ENCODE measurements at regions not wholly inside any gene's neighbourhood (a gene's known extent, or its start where the extent isn't known, plus 50 kb on each side); places are given as distances from the start of the nearest gene placed in this dataset.
"Not testable (repeated sequence)": the region's sequence is repeated elsewhere in the genome, so short reads cannot be mapped to it uniquely, and the experiment has no call there.

GRCh38 chr5:18003784-18004183, 369.5 kb downstream of the TAF11L14 start:
- Mint-ChIP-seq H3K27me3 (no peaks in the 10 kb centered on the region), H3K27ac (no peak overlapping the region), H3K9me3 (peaks cover 27% of the 10 kb centered on the region), H3K36me3 (ENCODE audit: low read depth) (no peaks in the 10 kb centered on the region), H3K4me3 (no peak overlapping the region), H3K4me1 (ENCODE audit: low read depth) (no peaks in the 10 kb centered on the region)
- intact Hi-C loops (cut with micrococcal nuclease): no loop called here

- H3K9me3 Mint-ChIP-seq: peaks cover 27% of the 10 kb centered on the region
- H3K4me3 Mint-ChIP-seq; H3K27ac Mint-ChIP-seq; H3K27me3 Mint-ChIP-seq; H3K4me1 Mint-ChIP-seq (ENCODE audit: low read depth); H3K36me3 Mint-ChIP-seq (ENCODE audit: low read depth); intact Hi-C loops (cut with micrococcal nuclease): not testable (repeated sequence)
Measured at GRCh38 chr5:18006235-18006634, 372.0 kb downstream of the TAF11L14 start.

DNA sequence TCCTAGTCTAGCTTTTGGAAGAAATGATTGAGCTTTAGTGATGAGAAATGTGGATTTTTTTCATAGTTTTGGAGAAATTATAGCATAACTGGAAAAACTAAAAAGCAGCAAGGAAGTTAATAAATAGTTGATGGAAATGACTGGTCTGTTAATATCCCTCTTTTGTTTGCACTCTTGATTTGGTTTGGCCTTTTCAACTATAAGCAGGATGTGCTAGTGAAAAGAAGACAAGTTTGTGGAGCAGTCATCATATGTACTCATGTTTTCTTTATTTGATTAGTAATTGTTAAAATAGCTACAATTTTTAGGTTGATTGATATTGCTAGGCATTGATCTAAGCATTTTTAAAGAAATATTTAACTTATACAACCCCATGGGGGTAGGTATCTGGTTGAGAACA, 374.7 kb downstream of the TAF11L14 start:
- H3K4me1 Mint-ChIP-seq (ENCODE audit: low read depth): no peaks in the 10 kb centered on the region
- intact Hi-C loops (cut with micrococcal nuclease): no loop called here
- no peaks in the 10 kb centered on the region for H3K36me3 Mint-ChIP-seq (ENCODE audit: low read depth)
- H3K27ac Mint-ChIP-seq: no peak overlapping the region
- H3K27me3 Mint-ChIP-seq: no peaks in the 10 kb centered on the region
- peaks cover 11% of the 10 kb centered on the region for H3K9me3 Mint-ChIP-seq
- no peak overlapping the region for H3K4me3 Mint-ChIP-seq

DNA sequence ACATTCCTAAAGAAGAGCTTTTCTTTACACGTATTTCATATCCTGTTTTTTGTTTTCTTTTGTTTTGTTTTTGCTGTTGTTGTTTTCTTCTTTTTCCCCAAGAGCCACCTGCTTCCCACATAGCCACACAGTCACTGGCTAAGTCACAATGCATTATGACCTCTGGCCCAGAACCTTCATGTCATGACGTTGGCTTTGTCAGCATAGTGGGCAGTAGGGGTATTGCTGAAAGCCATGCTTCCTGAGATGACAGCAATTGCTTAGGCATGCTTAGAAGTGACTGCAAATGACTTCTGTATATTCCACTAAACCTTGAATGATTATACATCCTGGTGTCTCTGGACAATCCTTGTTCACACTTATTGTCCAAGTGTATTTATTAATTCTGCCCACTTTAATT, 375.8 kb downstream of the TAF11L14 start:
- Mint-ChIP-seq H3K27ac (no peak overlapping the region), H3K27me3 (no peaks in the 10 kb centered on the region), H3K4me1 (ENCODE audit: low read depth) (no peaks in the 10 kb centered on the region), H3K9me3 (peaks cover 11% of the 10 kb centered on the region), H3K36me3 (ENCODE audit: low read depth) (no peaks in the 10 kb centered on the region), H3K4me3 (no peak overlapping the region)
- intact Hi-C loops (cut with micrococcal nuclease): loop anchor here (2.0 kb wide), 1 partner anchor 19 kb away; no protein-coding TSS in a partner anchor

DNA sequence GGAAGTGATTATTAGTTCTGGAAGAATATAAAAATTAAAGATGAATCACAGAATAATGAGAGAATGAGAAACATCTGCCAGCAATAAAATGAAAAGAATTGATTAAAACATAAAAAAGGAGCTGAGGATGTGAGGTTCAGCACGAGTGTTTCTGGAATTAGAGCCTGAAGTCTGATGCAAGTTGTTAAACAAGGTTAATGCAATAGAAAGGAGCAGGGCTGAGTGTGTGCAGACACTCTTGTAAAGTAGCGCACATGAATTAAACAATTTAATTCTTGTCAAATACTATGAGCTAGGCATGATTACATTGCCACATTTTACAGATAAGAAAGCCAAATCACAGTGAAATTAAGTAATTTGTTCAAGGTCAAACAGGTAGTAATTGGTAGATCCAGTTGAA, 384.2 kb downstream of the TAF11L14 start:
- H3K9me3 Mint-ChIP-seq: peaks cover 15% of the 10 kb centered on the region
- H3K27ac Mint-ChIP-seq: no peak overlapping the region
- no peaks in the 10 kb centered on the region for H3K36me3 Mint-ChIP-seq (ENCODE audit: low read depth)
- intact Hi-C loops (cut with micrococcal nuclease): no loop called here
- no peaks in the 10 kb centered on the region for H3K4me1 Mint-ChIP-seq (ENCODE audit: low read depth)
- no peak overlapping the region for H3K4me3 Mint-ChIP-seq
- no peaks in the 10 kb centered on the region for H3K27me3 Mint-ChIP-seq

GRCh38 chr5:18023275-18023674, 389.0 kb downstream of the TAF11L14 start:
- Mint-ChIP-seq H3K9me3 (peaks cover 7% of the 10 kb centered on the region), H3K4me3 (no peak overlapping the region), H3K27me3 (no peaks in the 10 kb centered on the region), H3K27ac (no peak overlapping the region), H3K36me3 (ENCODE audit: low read depth) (no peaks in the 10 kb centered on the region), H3K4me1 (ENCODE audit: low read depth) (no peaks in the 10 kb centered on the region)
- intact Hi-C loops (cut with micrococcal nuclease): no loop called here

DNA sequence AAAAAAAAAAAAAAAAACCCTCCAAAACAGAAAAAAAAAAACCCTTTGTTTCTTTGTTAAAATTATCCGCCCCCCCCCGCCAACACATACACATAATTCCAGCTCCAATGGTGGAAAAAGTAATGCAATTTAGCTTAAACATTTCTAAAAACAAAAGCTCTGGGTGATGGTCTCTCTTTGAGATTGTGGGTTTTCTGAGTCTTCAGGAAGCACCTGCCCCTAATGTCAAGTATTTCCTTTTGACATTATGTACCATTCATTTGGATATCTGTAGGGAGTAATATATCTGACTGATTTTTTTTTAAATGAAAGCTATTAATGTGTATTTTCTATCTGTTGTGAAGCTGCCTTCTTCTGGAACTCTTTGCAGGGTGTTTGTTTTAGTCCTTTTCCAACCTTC, 389.7 kb downstream of the TAF11L14 start:
- intact Hi-C loops (cut with micrococcal nuclease): no loop called here
- Mint-ChIP-seq H3K27ac (no peak overlapping the region), H3K9me3 (peaks cover 7% of the 10 kb centered on the region), H3K4me1 (ENCODE audit: low read depth) (no peaks in the 10 kb centered on the region), H3K4me3 (no peak overlapping the region), H3K27me3 (no peaks in the 10 kb centered on the region), H3K36me3 (ENCODE audit: low read depth) (no peaks in the 10 kb centered on the region)

DNA sequence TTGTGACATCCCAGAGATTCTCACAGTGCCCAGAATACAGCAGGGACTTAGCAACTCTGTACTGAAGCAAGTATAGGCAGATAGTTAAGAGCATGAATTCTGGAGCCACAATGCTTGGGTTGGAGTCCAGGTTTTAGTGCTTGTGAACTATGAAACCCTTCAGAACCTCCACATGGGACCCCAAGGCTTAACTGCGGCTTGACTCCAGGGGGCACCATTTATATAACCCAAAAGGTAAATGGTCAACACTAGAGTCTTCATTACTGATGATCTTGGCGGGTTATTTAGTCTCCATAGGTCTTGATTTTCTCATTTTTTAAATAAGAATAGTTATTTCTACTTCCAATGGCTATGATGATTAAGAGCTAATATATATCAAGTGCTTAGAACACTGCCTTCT, 390.3 kb downstream of the TAF11L14 start:
- Mint-ChIP-seq H3K36me3 (ENCODE audit: low read depth) (no peaks in the 10 kb centered on the region), H3K4me1 (ENCODE audit: low read depth) (no peaks in the 10 kb centered on the region), H3K4me3 (no peak overlapping the region), H3K9me3 (peaks cover 7% of the 10 kb centered on the region), H3K27me3 (no peaks in the 10 kb centered on the region), H3K27ac (no peak overlapping the region)
- intact Hi-C loops (cut with micrococcal nuclease): no loop called here

DNA sequence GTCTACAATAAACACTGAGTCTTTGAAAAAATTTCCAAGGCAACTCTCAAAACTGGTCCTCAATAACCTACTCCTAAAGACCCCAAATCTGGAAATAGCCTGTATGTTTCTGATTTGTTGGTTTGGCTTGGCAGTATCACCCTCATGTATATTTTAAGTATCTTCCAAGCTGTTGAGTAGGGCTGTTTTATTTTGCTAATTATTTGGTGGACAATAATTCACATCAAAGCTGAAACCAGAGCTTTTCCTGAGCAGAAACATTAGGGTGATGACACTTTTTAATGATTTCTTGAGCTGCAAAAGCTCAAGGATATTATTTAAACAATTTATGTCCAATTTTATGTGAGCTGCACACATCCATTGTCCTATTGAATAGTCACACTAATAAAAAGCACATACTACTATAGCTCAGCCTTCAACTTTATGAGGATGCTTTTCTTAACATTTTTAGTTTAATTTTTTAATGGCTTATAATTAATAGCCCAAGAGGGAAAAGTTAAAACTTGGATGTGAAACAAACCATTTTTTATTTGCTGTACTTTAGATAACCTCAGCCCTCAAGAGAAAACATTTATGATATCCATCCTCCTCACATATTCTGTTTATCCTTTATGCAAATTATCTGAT, 393.1 kb downstream of the TAF11L14 start:
- Mint-ChIP-seq H3K9me3 (no peaks in the 10 kb centered on the region), H3K36me3 (ENCODE audit: low read depth) (no peaks in the 10 kb centered on the region), H3K4me1 (ENCODE audit: low read depth) (no peaks in the 10 kb centered on the region), H3K4me3 (no peak overlapping the region), H3K27ac (no peak overlapping the region), H3K27me3 (no peaks in the 10 kb centered on the region)
- intact Hi-C loops (cut with micrococcal nuclease): no loop called here

- intact Hi-C loops (cut with micrococcal nuclease): loop anchor here (2.0 kb wide), 1 partner anchor 17 kb away; no protein-coding TSS in a partner anchor
- Mint-ChIP-seq H3K27ac (no peak overlapping the region), H3K4me3 (no peak overlapping the region), H3K4me1 (ENCODE audit: low read depth) (no peaks in the 10 kb centered on the region), H3K27me3 (no peaks in the 10 kb centered on the region), H3K9me3 (no peaks in the 10 kb centered on the region), H3K36me3 (ENCODE audit: low read depth) (no peaks in the 10 kb centered on the region)
Measured at GRCh38 chr5:18028036-18028435, 393.8 kb downstream of the TAF11L14 start.

- intact Hi-C loops (cut with micrococcal nuclease): no loop called here
- Mint-ChIP-seq H3K9me3 (peaks cover 7% of the 10 kb centered on the region), H3K4me1 (ENCODE audit: low read depth) (no peaks in the 10 kb centered on the region), H3K27me3 (no peaks in the 10 kb centered on the region), H3K27ac (no peak overlapping the region), H3K36me3 (ENCODE audit: low read depth) (no peaks in the 10 kb centered on the region), H3K4me3 (no peak overlapping the region)
Measured at GRCh38 chr5:18032744-18033143, 398.5 kb downstream of the TAF11L14 start.

GRCh38 chr5:18036531-18036930, 402.3 kb downstream of the TAF11L14 start:
- Mint-ChIP-seq H3K27ac (no peak overlapping the region), H3K36me3 (ENCODE audit: low read depth) (no peaks in the 10 kb centered on the region), H3K27me3 (no peaks in the 10 kb centered on the region), H3K9me3 (peaks cover 7% of the 10 kb centered on the region), H3K4me3 (no peak overlapping the region), H3K4me1 (ENCODE audit: low read depth) (no peaks in the 10 kb centered on the region)
- intact Hi-C loops (cut with micrococcal nuclease): no loop called here

DNA sequence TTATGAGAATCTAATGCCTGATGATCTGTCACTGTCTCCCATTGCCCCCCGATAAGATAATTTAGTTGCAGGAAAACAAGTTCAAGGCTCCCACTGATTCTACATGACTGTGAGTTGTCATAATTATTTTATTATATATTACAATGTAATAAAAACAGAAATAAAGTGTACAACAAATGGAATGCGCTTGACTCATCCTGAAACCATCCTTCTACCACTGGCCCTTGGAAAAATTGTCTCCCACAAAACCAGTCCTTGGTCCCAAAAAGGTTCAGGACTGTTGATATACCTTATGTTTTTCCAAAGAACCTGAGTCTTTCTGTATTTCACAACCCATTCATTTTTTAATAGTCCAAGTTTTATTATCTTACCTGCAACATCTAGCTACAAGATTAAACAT, 403.5 kb downstream of the TAF11L14 start:
- Mint-ChIP-seq H3K9me3 (peaks cover 7% of the 10 kb centered on the region), H3K4me1 (ENCODE audit: low read depth) (no peaks in the 10 kb centered on the region), H3K27me3 (no peaks in the 10 kb centered on the region), H3K36me3 (ENCODE audit: low read depth) (no peaks in the 10 kb centered on the region), H3K27ac (no peak overlapping the region), H3K4me3 (no peak overlapping the region)
- intact Hi-C loops (cut with micrococcal nuclease): no loop called here

- no peak overlapping the region for H3K4me3 Mint-ChIP-seq
- no peaks in the 10 kb centered on the region for H3K27me3 Mint-ChIP-seq
- intact Hi-C loops (cut with micrococcal nuclease): no loop called here
- H3K9me3 Mint-ChIP-seq: no peaks in the 10 kb centered on the region
- H3K4me1 Mint-ChIP-seq (ENCODE audit: low read depth): no peaks in the 10 kb centered on the region
- no peaks in the 10 kb centered on the region for H3K36me3 Mint-ChIP-seq (ENCODE audit: low read depth)
- H3K27ac Mint-ChIP-seq: no peak overlapping the region
Measured at GRCh38 chr5:18043344-18043743, 409.1 kb downstream of the TAF11L14 start.

DNA sequence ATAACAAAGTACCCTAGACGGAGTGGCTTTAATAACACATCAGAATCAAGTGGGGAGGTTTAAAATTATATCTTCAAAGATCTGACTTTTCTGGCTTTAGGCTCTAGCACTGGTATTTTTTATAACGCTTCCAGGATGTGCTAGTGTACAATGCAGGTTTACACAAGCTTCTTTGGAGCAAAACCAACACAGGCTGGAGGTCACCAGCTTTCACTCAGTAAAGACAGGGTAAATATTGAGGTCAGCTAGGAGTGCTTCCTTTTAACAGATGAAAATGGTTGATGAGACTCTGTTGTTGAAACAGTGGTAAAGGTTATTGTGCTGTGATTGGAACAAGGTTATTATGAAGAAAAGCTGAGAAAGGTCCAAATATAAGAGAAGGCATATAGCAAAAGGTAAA, 414.2 kb downstream of the TAF11L14 start:
- intact Hi-C loops (cut with micrococcal nuclease): no loop called here
- no peak overlapping the region for H3K4me3 Mint-ChIP-seq
- H3K27me3 Mint-ChIP-seq: no peaks in the 10 kb centered on the region
- H3K27ac Mint-ChIP-seq: no peak overlapping the region
- H3K4me1 Mint-ChIP-seq (ENCODE audit: low read depth): no peaks in the 10 kb centered on the region
- no peaks in the 10 kb centered on the region for H3K9me3 Mint-ChIP-seq
- H3K36me3 Mint-ChIP-seq (ENCODE audit: low read depth): no peaks in the 10 kb centered on the region
